RCC 7860 (cell line): ENCODE measurements at regions not wholly inside any gene's neighbourhood (a gene's known extent, or its start where the extent isn't known, plus 50 kb on each side); places are given as distances from the start of the nearest gene placed in this dataset.
A peak's percentile ranks its signal among the peaks of the same experiment; 100 is the strongest.
"Not testable (repeated sequence)": the region's sequence is repeated elsewhere in the genome, so short reads cannot be mapped to it uniquely, and the experiment has no call there.

Source experiments
- DNase-seq: peaks from one replicate; pipeline ENCODE4 v3.0.0-alpha.2; 2015; ENCODE audit warnings: low spot score
- FAIRE-seq: peaks from 2 replicates; lab custom pipeline; 2012; peaks lifted over from hg19 to GRCh38; lab: Jason Lieb, UNC

DNA sequence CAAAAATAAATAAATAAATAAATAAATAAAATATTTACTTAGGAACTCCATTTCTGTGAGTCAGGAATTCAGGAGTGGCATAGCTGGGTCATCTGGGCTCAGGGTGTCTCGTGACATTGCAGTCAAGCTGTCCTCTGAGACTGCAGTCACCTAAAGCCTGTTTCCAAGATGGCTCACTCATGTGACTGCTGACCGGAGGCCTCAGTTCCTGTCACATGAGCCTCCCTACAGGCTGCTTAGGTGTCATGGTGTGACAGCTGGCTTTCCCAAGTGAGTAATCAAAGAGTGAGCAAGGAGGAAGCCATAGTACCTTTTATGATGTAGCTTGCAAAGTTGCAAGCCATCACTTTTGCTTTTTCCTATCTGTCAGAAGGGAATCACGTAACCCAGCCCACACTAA lies 128.6 kb upstream of the KCTD7 start:
- FAIRE-seq: no peak
- DNase-seq: peak; percentile 56

DNA sequence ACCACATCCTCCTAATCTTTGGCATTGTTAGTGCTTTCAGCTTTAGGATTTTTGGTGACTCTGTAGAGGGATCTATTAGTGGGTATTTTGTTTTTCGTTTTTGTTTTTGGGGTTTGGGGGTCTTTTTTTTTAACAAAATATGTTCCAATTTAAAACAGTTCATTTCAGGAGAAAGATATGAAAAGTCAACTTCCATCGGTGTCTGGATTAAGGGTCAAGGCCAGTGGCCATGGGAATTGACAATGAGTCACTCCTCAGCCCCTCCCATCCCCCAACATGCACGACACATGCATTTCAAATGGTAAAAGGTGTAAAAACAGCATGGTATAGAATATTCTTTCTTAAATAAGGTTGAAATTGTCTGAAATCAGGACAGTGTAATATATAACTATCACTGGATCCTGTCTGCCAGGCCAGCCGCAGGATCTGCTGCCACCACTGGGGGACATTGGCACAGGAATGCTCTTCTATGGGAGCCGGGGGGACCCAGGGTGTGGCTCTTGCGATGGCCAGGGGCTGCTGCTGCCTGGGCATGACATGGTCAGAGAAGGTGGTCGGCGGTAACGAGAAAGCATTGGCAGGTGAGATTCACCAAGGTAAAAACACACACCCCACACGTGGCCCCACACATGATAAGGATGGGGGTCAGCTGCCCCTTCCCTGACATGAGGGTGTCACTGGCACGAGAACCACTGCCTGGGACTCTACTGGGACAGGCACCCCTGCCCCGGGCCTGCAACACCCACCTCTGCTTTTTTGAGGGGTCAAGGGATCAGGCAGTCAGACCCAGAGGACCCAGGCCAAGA lies 126.2 kb upstream of the KCTD7 start:
- DNase-seq (no peak), FAIRE-seq (no peak)

DNA sequence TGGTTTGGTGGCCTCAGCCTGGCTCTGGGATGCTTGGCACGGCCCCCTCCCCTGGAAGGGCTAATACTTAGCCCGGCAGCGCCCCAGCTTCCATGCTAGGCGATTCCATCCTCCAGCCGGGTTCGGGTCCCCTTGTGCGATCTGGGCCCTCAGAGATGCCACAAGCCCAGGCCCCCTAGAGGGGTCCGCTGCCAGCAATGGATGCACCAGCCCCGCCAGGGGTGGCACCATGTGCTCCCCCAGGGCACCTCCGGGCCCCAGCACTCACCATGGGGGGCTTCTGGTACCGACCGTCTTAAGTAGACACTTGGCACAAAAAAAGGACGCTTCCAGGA lies 125.7 kb upstream of the KCTD7 start:
- DNase-seq (no peak), FAIRE-seq (no peak)

DNA sequence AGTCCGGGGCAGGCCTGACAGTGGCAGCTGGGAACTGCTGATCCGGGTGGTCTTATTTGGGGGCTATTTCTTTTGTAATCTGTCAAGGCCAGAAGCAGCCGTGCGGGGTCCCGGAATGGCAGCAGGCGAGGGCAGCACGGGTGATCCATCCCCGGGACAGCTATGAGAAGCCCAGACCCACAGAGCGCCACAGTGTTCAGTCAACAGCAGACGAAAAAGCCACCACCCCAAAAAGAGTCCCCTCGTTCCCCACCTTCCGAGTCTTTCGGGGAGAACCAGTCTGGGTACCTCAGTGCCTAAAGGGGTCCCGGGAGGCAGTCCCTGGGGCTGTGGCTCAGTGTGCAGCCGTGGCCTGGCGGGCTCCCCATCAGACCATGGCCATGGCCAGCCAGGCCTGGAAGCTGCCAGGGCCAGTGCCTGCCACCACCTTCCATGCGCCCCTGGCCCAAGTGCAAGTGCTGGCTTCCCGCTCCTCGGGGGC lies 125.1 kb upstream of the KCTD7 start:
- no peak for DNase-seq

DNA sequence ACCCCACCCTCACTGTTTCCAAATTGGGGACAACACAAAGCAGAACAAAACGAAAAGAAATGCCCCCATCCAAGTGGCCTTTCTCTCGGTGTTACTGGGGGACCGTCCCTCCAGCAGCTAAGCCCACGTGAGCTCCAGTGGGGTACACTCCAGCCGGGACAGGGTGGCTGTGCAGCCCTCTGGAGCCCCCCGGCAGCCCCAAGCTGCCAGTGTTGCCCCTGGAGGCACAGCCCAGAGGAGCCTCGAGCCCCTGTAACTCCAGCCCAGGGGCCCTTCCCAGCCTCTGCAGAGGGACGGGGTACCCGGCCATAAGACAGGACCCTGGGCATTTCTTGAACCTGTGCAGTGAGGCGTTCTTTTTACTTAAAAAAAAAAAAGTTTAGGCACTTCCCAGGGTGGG lies 124.5 kb upstream of the KCTD7 start:
- no peak for DNase-seq
- FAIRE-seq: no peak

More for the DNA sequence above, 125.1 kb upstream of the KCTD7 start:
- FAIRE-seq: no peak

DNA sequence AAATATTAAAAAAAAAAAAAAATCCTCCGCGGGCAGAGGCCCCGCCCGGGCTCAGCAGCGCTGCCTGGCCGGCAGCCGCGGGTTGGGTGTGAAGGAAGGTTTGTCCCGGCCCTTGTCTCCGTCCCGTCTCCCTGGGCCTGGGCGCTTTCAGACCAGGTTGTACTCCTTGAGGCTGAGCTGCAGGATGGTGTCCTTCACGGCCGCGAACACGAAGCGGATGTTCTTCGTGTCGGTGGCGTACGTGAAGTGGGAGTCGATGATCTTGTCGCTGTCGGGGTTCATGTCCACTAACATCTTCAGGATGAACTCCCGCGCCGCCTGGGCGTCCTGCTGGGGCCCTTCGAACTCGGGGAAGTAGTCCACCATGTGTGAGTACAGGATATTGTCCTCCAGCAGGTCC lies 123.7 kb upstream of the KCTD7 start:
- no peak for DNase-seq
- no peak for FAIRE-seq

DNA sequence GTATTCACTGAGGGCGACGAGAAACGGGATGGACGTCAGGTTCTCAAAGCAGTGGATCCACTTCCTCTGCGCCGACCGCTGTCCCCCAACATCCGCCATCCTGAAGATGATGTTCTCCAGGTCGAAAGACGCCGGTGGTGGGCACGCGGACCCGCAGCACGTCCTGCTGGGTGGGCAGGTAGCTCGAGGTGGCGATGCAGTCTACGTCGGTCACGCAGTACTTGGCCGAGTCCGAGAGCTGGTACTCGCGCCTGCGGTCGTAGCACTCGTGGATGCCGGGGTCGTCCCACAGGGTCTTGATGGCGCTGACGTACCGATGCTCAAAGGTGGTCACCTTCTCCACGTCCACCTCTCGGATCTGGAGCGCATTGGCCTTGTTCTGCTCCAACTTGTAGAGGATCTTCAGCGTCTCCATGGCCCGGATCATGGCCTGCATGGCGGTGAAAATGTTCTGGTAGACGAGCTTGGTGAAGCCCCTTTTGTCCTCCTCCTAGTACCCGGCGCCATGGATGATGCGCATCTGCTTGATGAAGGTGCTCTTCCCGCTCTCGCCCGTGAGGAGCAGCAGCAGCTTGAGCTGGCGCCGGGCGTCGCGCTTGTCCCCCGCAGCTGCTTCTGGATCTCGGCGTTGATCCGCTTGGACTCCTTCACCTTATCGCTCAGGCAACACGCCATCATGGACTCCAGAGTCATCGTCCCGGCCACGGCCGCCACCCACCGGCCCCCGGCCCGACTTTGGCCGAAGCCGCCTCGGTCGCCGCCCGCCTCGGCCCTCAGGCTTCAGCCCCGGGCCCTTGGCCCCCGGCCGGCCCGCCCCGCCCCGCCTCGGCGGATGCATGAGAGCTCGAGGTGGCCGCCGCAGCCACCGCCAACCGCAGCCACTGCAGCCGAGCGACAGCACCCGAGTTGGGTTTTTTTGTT lies 122.9 kb upstream of the KCTD7 start:
- no peak for FAIRE-seq
- DNase-seq: no peak

DNA sequence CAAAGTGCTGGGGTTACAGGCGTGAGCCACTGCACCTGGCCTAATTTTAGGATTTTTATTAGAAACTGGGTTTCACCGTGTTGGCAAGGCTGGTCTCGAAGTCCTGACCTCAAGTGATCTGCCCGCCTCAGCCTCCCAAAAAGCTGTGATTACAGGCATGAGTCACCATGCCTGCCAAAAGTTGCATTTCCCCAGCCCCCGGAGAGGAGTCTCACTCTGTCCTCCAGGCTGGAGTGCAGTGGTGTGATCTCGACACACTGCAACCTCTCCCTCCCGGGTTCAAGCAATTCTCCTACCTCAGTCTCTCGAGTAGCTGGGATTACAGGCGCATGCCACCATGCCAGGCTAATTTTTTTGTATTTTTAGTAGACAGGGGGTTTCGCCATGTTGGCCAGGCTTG lies 122.0 kb upstream of the KCTD7 start:
- FAIRE-seq, DNase-seq: not testable (repeated sequence)

DNA sequence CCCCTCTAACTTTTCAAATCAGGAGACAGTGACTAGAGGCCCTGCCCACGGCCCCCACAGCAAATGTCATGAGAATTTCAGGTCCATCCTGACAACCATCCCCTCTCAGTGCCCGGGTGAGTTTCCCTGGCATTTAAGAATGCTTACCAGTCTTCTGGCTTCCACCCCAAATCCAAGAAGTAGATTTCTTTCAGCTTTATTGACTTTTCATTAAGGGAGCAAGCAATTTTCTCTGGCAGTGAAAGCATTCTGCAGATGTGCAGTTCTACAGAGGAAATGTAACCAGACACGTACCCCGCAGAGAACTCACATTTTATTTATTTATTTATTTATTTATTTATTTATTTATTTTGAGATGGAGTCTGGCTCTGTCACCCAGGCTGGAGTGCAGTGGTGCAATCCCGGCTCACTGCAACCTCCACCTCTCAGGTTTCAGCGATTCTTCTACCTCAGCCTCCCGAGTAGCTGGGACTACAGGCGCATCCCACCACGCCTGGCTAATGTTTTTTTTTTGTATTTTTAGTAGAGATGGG lies 120.9 kb upstream of the KCTD7 start:
- FAIRE-seq (no peak), DNase-seq (no peak)

DNA sequence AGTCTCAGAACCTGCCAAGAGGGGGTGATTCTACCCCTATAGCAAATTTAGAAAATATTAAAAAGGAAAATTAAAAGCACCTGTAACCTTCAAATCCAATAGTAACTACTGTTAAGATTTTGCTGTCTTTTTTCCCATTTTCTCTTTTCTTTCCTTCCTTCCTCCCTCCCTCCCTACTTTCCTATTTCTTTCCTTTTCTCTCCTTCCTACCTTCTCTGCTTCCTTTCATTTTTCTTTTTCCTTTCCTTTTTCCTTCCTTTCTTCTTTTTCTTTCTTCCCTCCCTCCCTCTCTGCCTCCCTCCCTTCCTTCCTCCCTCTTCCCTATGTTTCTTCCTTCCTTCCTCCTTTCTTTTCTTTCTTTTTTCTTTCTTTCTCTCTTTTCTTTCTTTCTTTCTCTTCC lies 120.2 kb upstream of the KCTD7 start:
- FAIRE-seq (no peak), DNase-seq (no peak)

DNA sequence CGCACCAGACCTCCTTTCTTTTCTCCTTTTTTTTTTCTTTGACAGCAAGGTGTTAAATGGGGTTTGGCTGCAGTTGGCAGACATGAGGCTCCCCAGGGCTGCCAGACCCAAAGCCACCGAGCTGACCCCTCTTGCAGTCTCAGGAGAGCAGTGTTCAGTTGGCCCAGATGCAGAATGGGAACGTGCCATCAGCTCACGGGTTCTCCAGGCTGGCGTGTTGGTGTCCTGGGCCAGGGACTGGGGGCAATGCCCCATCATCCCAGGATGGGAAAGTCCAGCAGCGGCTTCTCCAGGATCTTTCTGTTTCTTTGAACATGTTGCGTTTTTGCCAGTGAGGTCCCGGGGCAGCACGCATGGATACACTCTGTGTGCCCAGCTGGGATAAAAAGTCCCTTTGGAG lies 114.6 kb upstream of the KCTD7 start:
- no peak for DNase-seq
- no peak for FAIRE-seq

DNA sequence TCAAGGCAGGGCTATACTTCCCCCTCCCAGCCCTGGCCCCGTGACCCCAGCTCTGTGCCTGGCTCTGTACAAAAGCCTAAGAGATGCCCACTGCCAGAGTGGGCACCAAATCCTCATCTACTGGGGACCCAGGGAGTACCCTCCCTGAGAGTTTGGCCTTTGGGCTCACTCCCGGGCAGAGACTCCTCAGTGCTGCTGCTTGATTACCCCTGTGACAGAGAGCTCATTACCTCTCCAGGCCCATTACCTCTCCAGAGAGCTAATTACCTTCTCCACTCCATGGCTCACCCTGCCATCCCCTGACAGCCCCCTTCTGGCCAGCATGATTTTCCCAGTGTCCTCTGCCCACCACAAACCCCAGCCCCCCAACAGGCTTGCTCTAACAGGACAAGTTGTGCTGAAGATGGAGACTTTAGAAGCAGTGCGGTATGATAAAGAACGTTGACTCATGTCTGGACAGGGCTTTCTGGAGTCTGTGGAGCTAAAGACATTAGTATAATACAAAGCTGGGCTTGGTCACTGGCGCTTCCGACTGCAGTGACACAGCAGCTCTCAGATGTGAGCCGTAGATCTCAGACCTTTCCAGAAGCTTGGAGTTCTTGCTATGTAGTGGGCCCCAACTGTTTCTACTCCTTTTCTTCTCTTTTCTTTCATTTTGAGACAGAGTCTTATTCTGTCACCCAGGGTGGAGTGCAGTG lies 111.3 kb upstream of the KCTD7 start:
- DNase-seq: no peak
- FAIRE-seq: no peak

DNA sequence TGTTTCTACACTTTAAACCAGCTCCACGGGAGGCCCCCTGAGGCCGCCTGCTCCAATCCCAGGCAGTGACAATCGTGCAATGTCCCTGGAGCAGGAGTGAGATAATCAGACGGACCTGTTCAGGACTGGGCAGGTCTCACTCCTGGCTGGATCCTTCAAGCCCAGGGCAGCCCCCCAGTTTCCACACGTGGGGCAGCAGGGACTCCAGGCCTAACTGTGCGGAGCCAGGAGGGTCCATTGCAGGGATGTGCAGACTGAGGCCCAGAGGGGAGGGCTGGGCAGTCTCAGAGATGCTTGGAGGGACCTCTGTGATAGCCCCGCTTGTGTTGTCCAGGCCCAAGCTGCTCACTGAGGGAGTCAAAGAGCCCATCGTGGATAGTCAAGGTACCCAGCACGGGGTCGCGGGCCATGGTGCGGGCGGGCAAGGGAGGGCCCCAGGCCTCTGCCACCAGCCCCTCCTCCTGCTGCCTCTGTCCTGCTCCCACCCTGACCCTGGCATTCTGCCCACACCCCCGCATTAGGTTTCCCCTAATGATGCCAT lies 110.5 kb upstream of the KCTD7 start:
- no peak for DNase-seq

DNA sequence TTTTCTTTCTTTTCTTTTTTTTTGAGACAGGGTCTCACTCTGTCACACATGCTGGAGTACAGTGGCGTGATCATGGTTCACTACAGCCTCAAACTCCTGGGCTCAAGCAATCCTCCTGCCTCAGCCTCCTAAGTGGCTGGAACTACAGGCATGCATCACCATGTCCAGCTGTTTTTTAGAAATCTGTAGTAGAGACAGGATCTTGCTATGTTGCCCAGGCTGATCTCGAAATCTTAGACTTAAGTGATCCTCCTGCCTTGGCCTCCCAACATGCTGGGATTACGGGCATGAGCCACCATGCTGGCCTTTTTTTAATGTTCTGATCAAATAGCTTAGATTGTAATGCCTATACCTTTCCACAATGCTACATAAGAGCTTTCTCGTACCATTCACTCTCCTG lies 107.0 kb upstream of the KCTD7 start:
- DNase-seq (no peak), FAIRE-seq (no peak)

More for the DNA sequence above, 110.5 kb upstream of the KCTD7 start:
- FAIRE-seq: no peak

DNA sequence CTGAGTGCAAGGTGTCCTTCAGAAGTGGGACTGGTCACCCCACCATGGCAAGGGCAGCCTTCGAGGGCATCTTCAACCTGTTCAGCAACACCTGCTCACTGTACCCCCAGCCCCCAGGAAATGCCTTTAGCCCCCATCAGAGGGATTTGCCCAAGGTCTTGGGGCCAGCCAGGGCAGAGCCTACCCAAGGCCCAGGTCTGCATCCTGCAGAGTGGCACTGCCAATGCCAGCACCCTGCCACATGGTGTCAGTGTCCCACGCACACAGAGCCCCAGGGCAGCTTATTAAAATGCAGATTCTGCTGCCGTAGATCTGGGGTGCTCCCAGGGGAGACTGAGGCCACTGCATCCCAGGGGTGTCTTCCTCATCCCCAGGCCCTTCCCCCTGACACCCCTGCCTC lies 106.2 kb upstream of the KCTD7 start:
- DNase-seq (no peak), FAIRE-seq (no peak)

DNA sequence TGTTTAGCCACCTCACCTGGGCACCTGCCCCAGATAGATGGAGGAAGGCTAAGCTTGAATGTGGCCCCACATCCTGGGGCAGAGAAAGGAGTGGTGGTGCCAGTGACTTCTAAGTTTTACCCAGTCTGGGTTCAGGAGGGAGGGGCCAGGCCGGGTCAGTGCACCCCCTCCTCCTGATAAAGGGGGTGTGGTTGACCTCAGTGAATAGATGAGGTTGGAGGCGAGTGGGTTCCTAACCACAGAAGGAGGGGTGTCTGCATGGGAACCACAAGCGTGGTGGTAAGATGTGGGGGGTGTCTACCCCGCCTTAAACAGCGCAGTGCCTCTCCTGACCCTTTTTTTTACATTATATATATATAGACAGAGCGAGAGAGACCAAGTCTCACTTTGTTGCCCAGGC lies 105.3 kb upstream of the KCTD7 start:
- FAIRE-seq (no peak), DNase-seq (no peak)

DNA sequence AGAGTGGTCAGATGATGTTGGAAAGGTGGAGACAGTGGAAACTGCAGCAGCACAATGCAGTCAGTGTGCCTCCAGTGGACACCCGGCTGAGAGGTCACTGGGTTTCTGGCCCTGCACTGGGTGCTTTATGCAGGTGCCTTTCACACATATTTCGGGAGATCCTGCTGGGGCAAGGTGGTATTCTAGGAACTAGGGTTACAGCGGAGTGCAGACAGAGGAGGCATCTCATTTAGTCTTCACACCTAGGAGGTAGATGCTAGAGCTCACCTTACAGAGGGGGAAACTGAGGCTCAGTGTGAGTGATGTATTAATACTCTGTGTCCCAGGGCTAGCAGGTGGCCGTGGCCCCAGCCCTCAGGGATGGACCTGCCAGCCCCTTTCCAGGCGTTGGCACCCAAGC lies 103.9 kb upstream of the KCTD7 start:
- FAIRE-seq (no peak), DNase-seq (no peak)

DNA sequence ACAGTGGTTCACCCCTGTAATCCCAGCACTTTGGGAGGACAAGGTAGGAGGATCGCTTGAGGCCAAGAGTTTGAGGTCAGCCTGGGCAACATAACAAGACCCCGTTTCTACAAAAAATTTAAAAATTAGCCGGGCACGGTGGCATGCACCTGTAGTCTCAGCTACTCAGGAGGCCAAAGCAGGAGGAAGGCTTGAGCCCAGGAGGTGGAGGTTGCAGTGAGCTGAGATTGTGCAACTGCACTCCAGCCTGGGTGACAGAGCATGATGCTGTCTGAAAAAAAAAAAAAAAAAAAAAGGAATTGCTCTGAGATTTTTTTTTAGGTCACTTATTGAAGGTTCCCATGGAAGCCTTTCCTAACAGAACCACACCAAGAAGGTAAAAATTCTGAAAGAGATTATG lies 101.9 kb upstream of the KCTD7 start:
- FAIRE-seq, DNase-seq: not testable (repeated sequence)

DNA sequence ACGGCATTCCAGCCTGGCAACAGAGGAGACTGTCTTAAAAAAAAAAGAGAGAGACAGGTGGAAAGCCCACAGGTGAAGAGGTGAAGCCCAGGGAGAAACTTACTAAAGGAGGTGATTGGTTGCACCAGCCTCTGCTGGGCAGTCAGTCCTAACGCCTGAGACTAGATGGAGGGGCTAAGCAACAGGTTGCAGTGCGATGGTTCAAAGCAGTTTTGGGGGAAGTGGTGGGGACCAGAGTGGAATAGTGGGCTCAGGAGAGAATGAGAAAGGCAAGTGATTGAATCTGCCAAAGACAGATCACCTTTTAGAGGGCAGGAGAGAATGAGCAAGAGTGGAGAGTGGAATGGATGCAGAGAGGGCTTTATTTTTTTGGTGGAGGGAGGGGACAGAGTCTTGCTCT lies 100.0 kb upstream of the KCTD7 start:
- DNase-seq: no peak
- FAIRE-seq: no peak

DNA sequence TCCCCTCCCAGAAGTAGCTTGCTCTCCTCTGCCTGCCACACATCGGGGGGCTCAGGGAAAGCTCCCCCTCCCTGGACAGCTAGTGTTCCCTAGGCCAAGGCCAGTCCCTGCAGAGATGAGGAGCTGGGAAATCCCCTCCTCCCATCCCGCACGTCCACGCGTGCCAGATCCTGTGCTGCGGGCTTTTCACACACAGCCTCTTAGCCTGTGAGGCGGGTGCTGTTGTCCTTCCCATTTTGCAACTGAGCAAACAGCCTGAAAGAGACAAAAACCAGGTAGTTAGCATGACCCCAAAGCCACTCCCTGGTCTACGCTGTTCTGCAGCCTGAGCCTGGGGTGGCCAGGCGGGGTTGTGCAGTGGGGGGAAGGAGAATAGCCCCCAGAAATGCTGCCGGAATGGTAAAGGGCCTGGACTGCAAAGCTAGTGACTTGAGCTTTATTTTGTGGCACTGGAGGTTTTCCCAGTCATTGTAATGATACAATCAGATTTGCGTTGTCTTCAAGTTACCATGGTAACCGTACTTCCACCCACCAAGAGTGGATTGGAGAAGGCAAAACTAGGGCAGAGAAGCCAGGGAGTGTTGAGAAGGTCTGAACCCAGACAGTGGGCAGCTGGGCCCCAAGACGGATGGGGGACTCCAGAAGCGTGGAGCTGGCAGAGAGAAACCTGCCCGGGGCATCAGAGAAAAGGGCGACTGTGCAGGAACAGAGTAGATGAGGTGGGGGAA lies 98.6 kb upstream of the KCTD7 start:
- FAIRE-seq (no peak), DNase-seq (no peak)
